ENCODE measurements at regions not wholly inside any gene's neighbourhood (a gene's known extent, or its start where the extent isn't known, plus 50 kb on each side); places are given as distances from the start of the nearest gene placed in this dataset.

DNA sequence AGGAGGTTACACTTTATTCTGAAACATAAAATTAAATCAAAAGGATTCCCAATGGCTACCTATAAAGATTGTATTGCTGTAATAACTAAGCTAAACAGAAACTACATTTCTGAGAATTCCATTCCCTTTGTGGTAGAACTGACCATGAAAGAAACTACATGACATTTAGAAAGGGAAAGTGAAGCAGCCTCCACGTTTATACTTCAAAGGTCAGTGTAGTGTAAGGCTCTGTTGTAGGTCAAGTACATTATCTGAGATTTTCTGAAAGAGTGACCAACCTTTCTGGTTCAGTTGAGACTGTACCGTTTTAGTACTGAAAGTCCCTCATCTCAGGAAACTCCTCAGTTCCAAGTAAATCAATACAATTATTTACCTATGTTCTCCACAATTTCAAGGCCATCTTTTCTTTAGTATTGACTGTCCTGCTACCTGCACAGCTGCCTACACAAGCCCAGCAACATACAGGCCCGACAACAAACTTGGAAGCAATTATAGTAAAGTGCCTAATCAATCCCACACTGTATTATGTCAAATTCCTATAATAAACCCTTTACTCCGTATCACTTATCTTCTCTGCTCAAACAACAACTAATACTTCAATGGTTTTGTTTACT, 343.0 kb downstream of the PLOD2 start:
- no peak for DNase-seq (ENCODE audit: low spot score in 2 of 2)
- H3K4me3 Mint-ChIP-seq = no peak overlapping the region
- no peak overlapping the region for H3K27ac Mint-ChIP-seq
- no peak for ATAC-seq
- no peaks in the 10 kb centered on the region for H3K36me3 Mint-ChIP-seq
- H3K9me3 Mint-ChIP-seq = peaks cover 8% of the 10 kb centered on the region
- no peaks in the 10 kb centered on the region for H3K4me1 Mint-ChIP-seq

DNA sequence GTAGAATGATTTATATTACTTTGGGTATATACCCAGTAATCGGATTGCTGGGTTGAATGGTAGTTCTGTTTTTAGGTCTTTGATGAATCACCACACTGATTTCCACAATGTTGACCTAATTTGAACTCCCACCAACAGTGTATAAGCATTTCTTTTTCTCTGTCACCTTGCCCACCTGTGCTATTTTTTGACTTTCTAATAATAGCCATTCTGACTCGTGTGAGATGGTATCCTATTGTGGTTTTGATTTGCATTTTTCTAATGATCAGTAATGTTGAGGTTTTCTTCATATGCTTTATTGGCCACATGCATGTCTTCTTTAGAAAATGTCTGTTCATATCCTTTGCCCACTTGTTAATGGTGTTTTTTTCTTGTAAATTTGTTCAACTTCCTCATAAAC, 340.8 kb downstream of the PLOD2 start:
- no peak overlapping the region for H3K4me3 Mint-ChIP-seq
- H3K4me1 Mint-ChIP-seq = no peaks in the 10 kb centered on the region
- H3K9me3 Mint-ChIP-seq = peaks cover 9% of the 10 kb centered on the region
- DNase-seq (ENCODE audit: low spot score in 2 of 2) (no peak), ATAC-seq (no peak)
- no peaks in the 10 kb centered on the region for H3K36me3 Mint-ChIP-seq
- no peak overlapping the region for H3K27ac Mint-ChIP-seq

DNA sequence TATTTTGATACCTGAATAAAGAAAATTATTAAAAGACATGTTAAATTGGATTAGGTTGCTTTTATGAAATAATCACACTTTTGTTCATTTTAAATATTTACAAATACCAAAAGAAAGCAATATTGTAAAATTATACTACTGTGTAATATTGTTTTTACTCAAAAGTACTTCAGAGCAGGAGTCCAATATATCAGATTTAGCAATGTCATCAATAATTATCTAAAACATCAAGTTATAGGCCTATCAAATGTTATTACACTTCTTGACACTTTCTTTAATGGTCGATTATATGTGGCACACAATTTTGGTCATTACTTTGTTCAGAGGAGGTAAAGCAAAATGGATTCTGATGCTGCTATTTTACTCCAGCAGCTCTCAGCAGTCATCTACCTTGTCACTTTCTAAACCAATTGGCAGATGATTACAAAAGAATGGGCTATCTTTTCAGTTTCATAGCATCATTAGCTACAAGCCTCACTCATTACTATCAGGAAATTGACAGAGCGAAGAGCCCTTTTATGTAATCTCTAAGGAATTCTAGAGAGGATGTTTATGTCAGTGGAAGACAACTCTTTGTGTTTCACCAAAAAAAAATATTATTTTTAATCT, 318.6 kb downstream of the PLOD2 start:
- Mint-ChIP-seq H3K27ac (no peak overlapping the region), H3K4me3 (no peak overlapping the region), H3K4me1 (no peaks in the 10 kb centered on the region), H3K9me3 (peaks cover 3% of the 10 kb centered on the region), H3K36me3 (no peaks in the 10 kb centered on the region)
- no peak for DNase-seq (ENCODE audit: low spot score in 2 of 2)
- no peak for ATAC-seq

- ATAC-seq (no peak), DNase-seq (ENCODE audit: low spot score in 2 of 2) (no peak)
- Mint-ChIP-seq H3K27ac (no peak overlapping the region), H3K4me1 (no peaks in the 10 kb centered on the region), H3K36me3 (no peaks in the 10 kb centered on the region), H3K4me3 (no peak overlapping the region), H3K9me3 (peaks cover 3% of the 10 kb centered on the region)
Observed at GRCh38 chr3:145843561-145843960, 317.4 kb downstream of the PLOD2 start.

DNA sequence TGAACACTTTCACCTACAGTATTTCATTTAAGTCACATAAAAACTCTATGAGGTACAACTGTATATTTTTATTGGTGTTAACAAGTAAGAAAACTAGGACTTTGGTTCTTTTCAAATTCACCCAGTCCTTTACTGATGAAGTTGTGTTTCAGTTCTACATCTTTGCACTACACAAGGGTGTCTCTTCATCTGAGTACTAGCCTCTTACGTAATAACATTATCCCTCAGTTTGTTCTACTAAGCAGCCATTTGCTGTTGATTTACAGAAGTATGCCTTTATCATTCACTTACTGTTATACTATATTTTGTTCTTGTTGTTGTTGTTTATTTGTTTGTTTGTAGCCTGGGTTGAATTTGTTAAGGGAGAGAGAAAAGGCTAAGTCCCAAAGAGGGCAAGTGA, 311.9 kb downstream of the PLOD2 start:
- no peaks in the 10 kb centered on the region for H3K4me1 Mint-ChIP-seq
- H3K4me3 Mint-ChIP-seq = no peak overlapping the region
- H3K9me3 Mint-ChIP-seq = no peaks in the 10 kb centered on the region
- no peaks in the 10 kb centered on the region for H3K36me3 Mint-ChIP-seq
- no peak for ATAC-seq
- H3K27ac Mint-ChIP-seq = no peak overlapping the region
- DNase-seq (ENCODE audit: low spot score in 2 of 2) = no peak

GRCh38 chr3:145854499-145854898, 306.5 kb downstream of the PLOD2 start:
- no peaks in the 10 kb centered on the region for H3K4me1 Mint-ChIP-seq
- ATAC-seq (no peak), DNase-seq (ENCODE audit: low spot score in 2 of 2) (no peak)
- no peak overlapping the region for H3K4me3 Mint-ChIP-seq
- no peaks in the 10 kb centered on the region for H3K36me3 Mint-ChIP-seq
- no peak overlapping the region for H3K27ac Mint-ChIP-seq
- H3K9me3 Mint-ChIP-seq = peaks cover 4% of the 10 kb centered on the region

- no peak overlapping the region for H3K27ac Mint-ChIP-seq
- H3K9me3 Mint-ChIP-seq = peaks cover 9% of the 10 kb centered on the region
- H3K36me3 Mint-ChIP-seq = no peaks in the 10 kb centered on the region
- ATAC-seq (no peak), DNase-seq (ENCODE audit: low spot score in 2 of 2) (no peak)
- H3K4me3 Mint-ChIP-seq = no peak overlapping the region
- H3K4me1 Mint-ChIP-seq = no peaks in the 10 kb centered on the region
Observed at GRCh38 chr3:145857956-145858355, 303.0 kb downstream of the PLOD2 start.

GRCh38 chr3:145864336-145864735, 296.6 kb downstream of the PLOD2 start:
- ATAC-seq (no peak), DNase-seq (ENCODE audit: low spot score in 2 of 2) (no peak)
- Mint-ChIP-seq H3K27ac (no peak overlapping the region), H3K4me3 (no peak overlapping the region), H3K4me1 (no peaks in the 10 kb centered on the region), H3K36me3 (no peaks in the 10 kb centered on the region), H3K9me3 (peaks cover 8% of the 10 kb centered on the region)

DNA sequence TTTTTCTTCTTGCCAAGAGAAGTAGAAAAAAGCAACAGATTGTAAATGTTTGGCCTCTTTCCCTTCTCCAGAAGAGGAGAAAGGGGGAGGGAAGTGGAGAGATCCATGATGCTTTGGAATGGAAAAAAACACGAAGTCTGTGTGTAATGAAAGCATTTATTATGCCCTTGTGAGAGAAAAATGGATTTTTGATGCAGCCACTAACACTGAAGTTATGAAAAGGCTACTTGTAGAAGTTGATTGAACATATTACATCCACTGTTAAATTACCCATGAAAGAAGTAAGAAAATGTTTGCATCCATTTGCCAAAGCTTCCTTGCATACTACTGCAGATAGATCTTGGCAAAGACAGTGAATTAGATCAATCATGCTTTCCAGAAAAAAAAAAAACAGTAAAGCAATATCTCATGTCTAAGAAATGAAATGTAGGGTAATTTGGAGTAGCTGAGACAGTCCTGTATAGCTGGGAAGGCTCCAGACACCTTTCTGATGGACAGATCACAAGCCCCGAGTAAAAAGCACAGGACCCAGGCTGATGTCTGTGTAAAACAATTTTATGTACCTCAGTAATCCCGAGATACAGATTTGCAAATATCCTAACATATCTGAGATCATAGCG, 295.5 kb downstream of the PLOD2 start:
- H3K9me3 Mint-ChIP-seq = peaks cover 5% of the 10 kb centered on the region
- DNase-seq (ENCODE audit: low spot score in 2 of 2) (no peak), ATAC-seq (no peak)
- H3K27ac Mint-ChIP-seq = no peak overlapping the region
- no peak overlapping the region for H3K4me3 Mint-ChIP-seq
- H3K36me3 Mint-ChIP-seq = no peaks in the 10 kb centered on the region
- H3K4me1 Mint-ChIP-seq = no peaks in the 10 kb centered on the region

GRCh38 chr3:145869958-145870357, 291.0 kb downstream of the PLOD2 start:
- DNase-seq (ENCODE audit: low spot score in 2 of 2) (no peak), ATAC-seq (no peak)
- no peak overlapping the region for H3K27ac Mint-ChIP-seq
- no peaks in the 10 kb centered on the region for H3K4me1 Mint-ChIP-seq
- no peaks in the 10 kb centered on the region for H3K36me3 Mint-ChIP-seq
- H3K4me3 Mint-ChIP-seq = no peak overlapping the region
- H3K9me3 Mint-ChIP-seq = no peaks in the 10 kb centered on the region

DNA sequence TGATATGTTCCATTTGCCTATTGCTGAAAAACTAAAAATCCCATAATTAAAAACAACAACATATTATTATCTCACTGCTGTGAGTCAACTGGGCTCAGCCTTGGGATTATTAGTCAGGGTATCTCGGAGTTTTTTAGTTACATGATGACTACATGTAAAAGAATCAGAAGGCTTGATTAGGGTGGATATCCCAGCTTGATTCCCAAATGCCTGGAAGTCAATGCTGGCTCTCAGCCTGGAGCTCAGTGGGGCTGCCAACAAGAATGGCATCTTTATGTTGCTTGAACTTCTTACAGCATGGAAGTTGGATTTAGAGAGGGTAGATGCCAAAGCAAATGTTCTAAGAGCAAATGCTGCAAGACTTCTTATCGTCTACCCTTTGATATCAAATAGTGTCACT, 278.5 kb downstream of the PLOD2 start:
- Mint-ChIP-seq H3K4me1 (no peaks in the 10 kb centered on the region), H3K27ac (no peak overlapping the region), H3K36me3 (no peaks in the 10 kb centered on the region), H3K9me3 (peaks cover 17% of the 10 kb centered on the region), H3K4me3 (no peak overlapping the region)
- no peak for ATAC-seq
- DNase-seq (ENCODE audit: low spot score in 2 of 2) = no peak

- H3K9me3 Mint-ChIP-seq = peaks cover 20% of the 10 kb centered on the region
- H3K4me1 Mint-ChIP-seq = no peaks in the 10 kb centered on the region
- H3K4me3 Mint-ChIP-seq = no peak overlapping the region
- H3K36me3 Mint-ChIP-seq = no peaks in the 10 kb centered on the region
- H3K27ac Mint-ChIP-seq = no peak overlapping the region
- no peak for DNase-seq (ENCODE audit: low spot score in 2 of 2)
- no peak for ATAC-seq
Observed at GRCh38 chr3:145889730-145890129, 271.3 kb downstream of the PLOD2 start.

DNA sequence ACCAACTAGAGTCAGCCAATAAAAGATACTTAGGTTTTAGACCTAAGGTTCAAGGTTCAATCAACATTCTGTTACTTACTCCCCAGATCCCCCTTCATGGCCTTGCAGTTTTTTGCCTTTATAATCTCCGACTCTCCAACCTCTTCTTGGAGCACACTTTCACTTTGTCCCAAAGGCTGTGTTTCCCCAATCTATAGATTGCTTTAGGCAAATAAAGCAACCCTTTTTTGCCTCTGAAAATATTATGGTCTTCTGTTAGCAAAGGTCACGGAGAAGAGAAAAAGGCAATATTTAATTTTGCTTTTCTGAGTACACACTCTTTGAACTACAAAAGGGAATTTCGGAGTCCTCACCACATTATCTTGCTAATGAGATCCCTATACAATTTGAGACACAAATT, 268.1 kb downstream of the PLOD2 start:
- Mint-ChIP-seq H3K36me3 (no peaks in the 10 kb centered on the region), H3K9me3 (peaks cover 22% of the 10 kb centered on the region), H3K27ac (no peak overlapping the region), H3K4me1 (no peaks in the 10 kb centered on the region), H3K4me3 (no peak overlapping the region)
- ATAC-seq (no peak), DNase-seq (ENCODE audit: low spot score in 2 of 2) (no peak)

DNA sequence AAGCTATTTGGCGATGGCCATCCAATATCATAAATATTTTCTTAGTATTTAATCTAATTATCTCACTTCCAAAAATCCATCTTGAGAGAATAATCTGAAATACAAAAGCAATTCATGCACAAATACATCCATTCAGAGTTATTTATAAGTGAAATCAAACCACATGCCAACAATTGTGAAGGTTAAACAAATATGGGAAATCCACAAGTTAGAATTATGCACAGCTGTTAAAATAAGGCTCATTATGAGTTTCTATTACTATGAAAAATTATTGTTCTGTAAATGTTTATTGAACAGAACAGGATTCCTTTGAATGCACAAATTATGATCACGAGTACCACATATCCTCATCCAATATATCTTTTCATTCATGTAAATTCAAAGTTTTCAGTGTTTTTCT, 267.7 kb downstream of the PLOD2 start:
- H3K27ac Mint-ChIP-seq = no peak overlapping the region
- DNase-seq (ENCODE audit: low spot score in 2 of 2) (no peak), ATAC-seq (no peak)
- peaks cover 22% of the 10 kb centered on the region for H3K9me3 Mint-ChIP-seq
- H3K4me3 Mint-ChIP-seq = no peak overlapping the region
- H3K4me1 Mint-ChIP-seq = no peaks in the 10 kb centered on the region
- no peaks in the 10 kb centered on the region for H3K36me3 Mint-ChIP-seq

GRCh38 chr3:145898487-145898886, 262.5 kb downstream of the PLOD2 start:
- Mint-ChIP-seq H3K4me1 (no peaks in the 10 kb centered on the region), H3K27ac (no peak overlapping the region), H3K9me3 (peaks cover 15% of the 10 kb centered on the region), H3K36me3 (no peaks in the 10 kb centered on the region), H3K4me3 (no peak overlapping the region)
- ATAC-seq (no peak), DNase-seq (ENCODE audit: low spot score in 2 of 2) (no peak)

DNA sequence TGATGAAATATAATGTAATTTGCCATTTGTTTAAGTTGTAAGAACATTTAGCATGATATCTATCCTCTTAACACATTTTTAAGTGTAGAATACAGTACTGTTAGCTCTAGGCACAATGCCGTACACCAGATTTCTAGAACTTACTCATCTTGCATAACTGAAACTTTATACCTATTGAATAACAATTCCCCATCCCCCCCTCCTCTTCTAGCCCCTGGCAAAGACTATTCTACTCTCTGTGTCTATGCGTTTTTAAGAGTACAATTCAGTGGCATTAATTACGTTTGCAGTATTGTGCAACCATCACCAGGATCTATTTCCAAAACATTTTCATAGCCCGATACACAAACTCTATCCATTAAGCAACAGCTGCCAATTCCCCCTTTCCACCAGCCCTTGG, 261.7 kb downstream of the PLOD2 start:
- DNase-seq (ENCODE audit: low spot score in 2 of 2) (no peak), ATAC-seq (no peak)
- no peaks in the 10 kb centered on the region for H3K36me3 Mint-ChIP-seq
- H3K4me3 Mint-ChIP-seq = no peak overlapping the region
- H3K4me1 Mint-ChIP-seq = no peaks in the 10 kb centered on the region
- no peak overlapping the region for H3K27ac Mint-ChIP-seq
- H3K9me3 Mint-ChIP-seq = peaks cover 11% of the 10 kb centered on the region

Measured in stimulated activated effector memory CD8-positive, alpha-beta T cell treated with anti-CD3 and anti-CD28 coated beads, Interleukin-12 subunit alpha, Interleukin-12 subunit beta, amount 100 ng/mL, for 72 hours (primary cell).